GM23338 (cell line): ENCODE measurements at regions not wholly inside any gene's neighbourhood (a gene's known extent, or its start where the extent isn't known, plus 50 kb on each side); places are given as distances from the start of the nearest gene placed in this dataset.

ENCODE experiments used
- CREB1 ChIP-seq: fragments of 250-450 bp; sonication (Bioruptor Pico); IDR thresholded peaks from 2 replicates; pipeline ENCODE4 v1.5.0; 2020; ENCODE audit warnings: low read depth, mild to moderate bottlenecking, moderate library complexity
- EZH2 ChIP-seq: fragments of 200-600 bp; sonication (generic); IDR thresholded peaks from one replicate; pipeline ENCODE4 v1.8.0; 2017; ENCODE audit warnings: antibody characterized with exemption, mild to moderate bottlenecking, low read depth; ENCODE audit not compliant: unreplicated experiment
- EZH2phosphoT487 ChIP-seq: fragments of 200-600 bp; sonication (generic); IDR thresholded peaks from one replicate; pipeline ENCODE4 v1.8.1; 2018; ENCODE audit warnings: antibody characterized with exemption; ENCODE audit not compliant: unreplicated experiment
- JUNB ChIP-seq: IDR thresholded peaks from one replicate; pipeline ENCODE4 v1.6.1; 2016; ENCODE audit warnings: antibody characterized with exemption; ENCODE audit not compliant: unreplicated experiment
- POLR2AphosphoS5 ChIP-seq: IDR thresholded peaks from 2 replicates; pipeline ENCODE4 v1.6.1; 2016; ENCODE audit warnings: antibody characterized with exemption, low read depth
- ZNF331 ChIP-seq: fragments of 250-450 bp; sonication (Bioruptor Pico); IDR thresholded peaks from 2 replicates; pipeline ENCODE4 v1.5.0; 2020; ENCODE audit warnings: low read depth, mild to moderate bottlenecking, moderate library complexity
- TF ChIP-seq, protein P1 (sequence below), 2 experiments: fragments of 200-600 bp in 1 of 2; sonication (generic) in 1 of 2; conservative IDR thresholded peaks; 2 replicates each; pipeline versions ENCODE4 v1.5.1 to v1.6.1; 2016 to 2017; ENCODE audit warnings: antibody characterized with exemption in 2 of 2, low read depth in 2 of 2, mild to moderate bottlenecking in 2 of 2, moderate library complexity in 1 of 2
- TF ChIP-seq, protein P2 (sequence below): IDR thresholded peaks from 2 replicates; pipeline ENCODE4 v1.6.1; 2016; ENCODE audit warnings: antibody characterized with exemption
- TF ChIP-seq, protein P3 (sequence below): IDR thresholded peaks from one replicate; pipeline ENCODE4 v1.6.1; 2018; ENCODE audit warnings: antibody characterized with exemption; ENCODE audit not compliant: unreplicated experiment

DNA sequence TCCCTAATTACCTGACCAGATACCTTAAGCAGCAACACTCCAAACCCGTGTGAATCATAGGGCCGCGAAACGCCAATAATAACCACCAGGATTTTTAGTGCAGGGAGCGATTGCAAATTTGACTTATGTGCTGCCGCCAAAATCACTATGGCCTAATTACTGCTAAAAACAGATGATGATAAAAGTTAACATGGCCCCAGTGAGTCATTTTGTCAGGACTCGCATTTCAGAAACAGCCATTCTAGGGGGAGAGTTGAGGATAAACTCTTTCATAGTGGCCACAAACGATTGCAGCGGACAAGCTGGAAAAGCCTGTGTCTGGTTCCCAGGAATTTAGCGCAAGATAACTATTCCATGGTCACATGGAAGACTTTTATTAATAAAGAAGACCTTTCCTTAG is 103.4 kb downstream of the HLX start:
- TF ChIP-seq, protein P1, sequence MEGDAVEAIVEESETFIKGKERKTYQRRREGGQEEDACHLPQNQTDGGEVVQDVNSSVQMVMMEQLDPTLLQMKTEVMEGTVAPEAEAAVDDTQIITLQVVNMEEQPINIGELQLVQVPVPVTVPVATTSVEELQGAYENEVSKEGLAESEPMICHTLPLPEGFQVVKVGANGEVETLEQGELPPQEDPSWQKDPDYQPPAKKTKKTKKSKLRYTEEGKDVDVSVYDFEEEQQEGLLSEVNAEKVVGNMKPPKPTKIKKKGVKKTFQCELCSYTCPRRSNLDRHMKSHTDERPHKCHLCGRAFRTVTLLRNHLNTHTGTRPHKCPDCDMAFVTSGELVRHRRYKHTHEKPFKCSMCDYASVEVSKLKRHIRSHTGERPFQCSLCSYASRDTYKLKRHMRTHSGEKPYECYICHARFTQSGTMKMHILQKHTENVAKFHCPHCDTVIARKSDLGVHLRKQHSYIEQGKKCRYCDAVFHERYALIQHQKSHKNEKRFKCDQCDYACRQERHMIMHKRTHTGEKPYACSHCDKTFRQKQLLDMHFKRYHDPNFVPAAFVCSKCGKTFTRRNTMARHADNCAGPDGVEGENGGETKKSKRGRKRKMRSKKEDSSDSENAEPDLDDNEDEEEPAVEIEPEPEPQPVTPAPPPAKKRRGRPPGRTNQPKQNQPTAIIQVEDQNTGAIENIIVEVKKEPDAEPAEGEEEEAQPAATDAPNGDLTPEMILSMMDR (conservative IDR thresholded peaks at IDR 0.05; ENCODE audit: low read depth in 2 of 2) = no peak
- TF ChIP-seq JUNB (no peak), POLR2AphosphoS5 (no peak), EZH2 (no peak), EZH2phosphoT487 (no peak), CREB1 (CRISPR knock-in tag) (no peak), ZNF331 (CRISPR knock-in tag) (no peak)
- TF ChIP-seq, protein P2, sequence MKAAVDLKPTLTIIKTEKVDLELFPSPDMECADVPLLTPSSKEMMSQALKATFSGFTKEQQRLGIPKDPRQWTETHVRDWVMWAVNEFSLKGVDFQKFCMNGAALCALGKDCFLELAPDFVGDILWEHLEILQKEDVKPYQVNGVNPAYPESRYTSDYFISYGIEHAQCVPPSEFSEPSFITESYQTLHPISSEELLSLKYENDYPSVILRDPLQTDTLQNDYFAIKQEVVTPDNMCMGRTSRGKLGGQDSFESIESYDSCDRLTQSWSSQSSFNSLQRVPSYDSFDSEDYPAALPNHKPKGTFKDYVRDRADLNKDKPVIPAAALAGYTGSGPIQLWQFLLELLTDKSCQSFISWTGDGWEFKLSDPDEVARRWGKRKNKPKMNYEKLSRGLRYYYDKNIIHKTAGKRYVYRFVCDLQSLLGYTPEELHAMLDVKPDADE = no peak
- TF ChIP-seq, protein P3, sequence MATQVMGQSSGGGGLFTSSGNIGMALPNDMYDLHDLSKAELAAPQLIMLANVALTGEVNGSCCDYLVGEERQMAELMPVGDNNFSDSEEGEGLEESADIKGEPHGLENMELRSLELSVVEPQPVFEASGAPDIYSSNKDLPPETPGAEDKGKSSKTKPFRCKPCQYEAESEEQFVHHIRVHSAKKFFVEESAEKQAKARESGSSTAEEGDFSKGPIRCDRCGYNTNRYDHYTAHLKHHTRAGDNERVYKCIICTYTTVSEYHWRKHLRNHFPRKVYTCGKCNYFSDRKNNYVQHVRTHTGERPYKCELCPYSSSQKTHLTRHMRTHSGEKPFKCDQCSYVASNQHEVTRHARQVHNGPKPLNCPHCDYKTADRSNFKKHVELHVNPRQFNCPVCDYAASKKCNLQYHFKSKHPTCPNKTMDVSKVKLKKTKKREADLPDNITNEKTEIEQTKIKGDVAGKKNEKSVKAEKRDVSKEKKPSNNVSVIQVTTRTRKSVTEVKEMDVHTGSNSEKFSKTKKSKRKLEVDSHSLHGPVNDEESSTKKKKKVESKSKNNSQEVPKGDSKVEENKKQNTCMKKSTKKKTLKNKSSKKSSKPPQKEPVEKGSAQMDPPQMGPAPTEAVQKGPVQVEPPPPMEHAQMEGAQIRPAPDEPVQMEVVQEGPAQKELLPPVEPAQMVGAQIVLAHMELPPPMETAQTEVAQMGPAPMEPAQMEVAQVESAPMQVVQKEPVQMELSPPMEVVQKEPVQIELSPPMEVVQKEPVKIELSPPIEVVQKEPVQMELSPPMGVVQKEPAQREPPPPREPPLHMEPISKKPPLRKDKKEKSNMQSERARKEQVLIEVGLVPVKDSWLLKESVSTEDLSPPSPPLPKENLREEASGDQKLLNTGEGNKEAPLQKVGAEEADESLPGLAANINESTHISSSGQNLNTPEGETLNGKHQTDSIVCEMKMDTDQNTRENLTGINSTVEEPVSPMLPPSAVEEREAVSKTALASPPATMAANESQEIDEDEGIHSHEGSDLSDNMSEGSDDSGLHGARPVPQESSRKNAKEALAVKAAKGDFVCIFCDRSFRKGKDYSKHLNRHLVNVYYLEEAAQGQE = no peak
